KBM-7 (cell line): ENCODE measurements at regions not wholly inside any gene's neighbourhood (a gene's known extent, or its start where the extent isn't known, plus 50 kb on each side); places are given as distances from the start of the nearest gene placed in this dataset.
"Not testable (repeated sequence)": the region's sequence is repeated elsewhere in the genome, so short reads cannot be mapped to it uniquely, and the experiment has no call there.

Experiments used
- DNase-seq: peaks from one replicate; pipeline ENCODE4 v3.0.0-alpha.2; 2015
- in situ Hi-C: fragments of 300-500 bp; cut with MboI; formaldehyde crosslinking; loops from 2 replicates; pipeline ENCODE4 v1.14.3; 2020; ENCODE audit warnings: low sequenced_read_pairs, low pct_unique_long_range_greater_than_20kb, mixed read lengths

DNA sequence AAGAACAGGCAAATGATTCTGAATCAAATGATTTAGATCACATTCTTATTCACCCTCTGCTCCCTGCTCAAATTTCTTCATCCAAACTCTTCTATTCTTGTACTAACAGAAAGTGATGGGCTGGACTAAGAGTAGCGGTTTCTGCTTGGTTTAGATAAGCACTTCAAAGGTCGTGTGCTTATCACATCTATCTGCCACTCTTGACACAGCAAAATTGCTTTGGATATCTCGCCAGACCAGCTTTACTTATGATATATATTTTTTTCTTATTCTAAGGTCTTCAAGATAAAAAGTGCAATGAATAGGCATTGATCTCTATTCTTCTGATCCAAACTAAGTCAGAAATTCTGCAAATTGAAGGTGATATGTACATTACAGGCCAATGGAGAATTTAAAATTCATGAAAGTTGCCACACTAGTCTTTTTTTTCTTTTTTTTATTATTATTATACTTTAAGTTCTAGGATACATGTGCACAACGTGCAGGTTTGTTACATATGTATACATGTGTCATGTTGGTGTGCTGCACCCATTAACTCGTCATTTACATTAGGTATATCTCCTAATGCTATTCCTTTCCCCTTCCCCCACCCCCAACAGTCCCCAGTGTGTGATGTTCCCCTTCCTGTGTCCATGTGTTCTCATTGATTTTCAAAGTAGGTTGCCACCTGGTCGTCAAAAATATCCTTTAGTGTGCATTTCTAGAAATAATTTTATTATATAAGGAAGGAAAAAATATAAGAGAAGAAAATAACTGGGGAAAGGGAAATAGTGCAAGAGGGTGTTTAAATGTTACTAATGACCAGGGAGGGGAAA, 1941.0 kb upstream of the RAG2 start:
- in situ Hi-C loops: no loop called here
- DNase-seq: peak; percentile 11

DNA sequence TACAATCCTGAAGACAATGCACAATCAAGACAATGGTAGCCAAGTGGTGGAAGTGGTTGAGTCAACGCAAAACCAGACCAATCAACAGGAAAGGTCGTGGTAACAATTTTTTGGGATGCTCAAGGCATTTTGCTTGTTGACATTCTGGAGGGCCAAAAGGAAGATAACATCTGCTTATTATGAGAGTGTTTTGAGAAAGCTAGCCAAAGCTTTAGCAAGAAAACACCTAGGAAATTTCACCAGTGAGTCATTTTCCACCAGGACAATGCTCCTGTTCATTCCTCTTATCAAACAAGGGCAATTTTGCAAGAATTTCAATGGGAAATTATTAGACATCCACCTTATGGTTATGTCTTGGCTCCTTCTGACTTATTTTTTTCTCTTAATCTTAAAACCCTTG, 1932.2 kb upstream of the RAG2 start:
- in situ Hi-C loops: no loop called here
- DNase-seq: no peak

DNA sequence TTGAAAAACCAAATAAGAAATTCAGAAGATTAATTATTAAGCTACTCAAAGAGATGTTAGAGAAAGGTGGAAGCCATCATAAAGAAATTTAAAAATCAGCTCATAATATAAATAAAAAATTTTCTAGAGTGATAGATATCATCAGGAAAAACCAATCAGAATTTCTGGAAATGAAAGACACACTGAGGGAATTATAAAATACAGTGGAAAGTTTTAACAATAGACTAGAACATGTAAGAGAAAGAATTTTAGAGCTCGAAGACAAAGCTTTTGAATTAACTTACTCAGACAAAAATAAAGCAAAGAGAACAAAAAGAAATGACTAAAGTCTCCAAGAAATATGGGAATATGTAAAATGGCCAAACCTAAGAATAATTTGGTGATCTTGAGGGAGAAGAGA, 1926.9 kb upstream of the RAG2 start:
- in situ Hi-C loops: no loop called here
- DNase-seq: no peak

DNA sequence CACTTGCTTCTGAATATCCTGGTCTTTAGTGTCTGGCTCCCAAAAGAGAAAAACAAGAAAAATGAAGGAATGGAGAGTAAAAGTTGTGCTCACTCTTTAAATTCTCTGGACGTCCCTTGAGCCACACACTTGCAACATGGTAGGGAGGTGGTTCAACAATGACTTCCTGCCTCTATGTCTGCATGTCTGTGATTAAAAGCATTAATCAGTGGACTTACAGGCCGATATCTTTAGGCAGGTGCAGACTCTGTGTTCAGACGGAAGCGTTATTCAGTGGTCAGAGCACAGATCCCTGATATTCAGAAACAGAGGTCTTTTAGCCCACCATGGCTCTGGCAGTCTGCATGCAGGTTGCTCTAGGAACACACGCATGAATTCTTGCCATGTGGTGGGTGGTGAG, 1920.0 kb upstream of the RAG2 start:
- no peak for DNase-seq
- in situ Hi-C loops: no loop called here

DNA sequence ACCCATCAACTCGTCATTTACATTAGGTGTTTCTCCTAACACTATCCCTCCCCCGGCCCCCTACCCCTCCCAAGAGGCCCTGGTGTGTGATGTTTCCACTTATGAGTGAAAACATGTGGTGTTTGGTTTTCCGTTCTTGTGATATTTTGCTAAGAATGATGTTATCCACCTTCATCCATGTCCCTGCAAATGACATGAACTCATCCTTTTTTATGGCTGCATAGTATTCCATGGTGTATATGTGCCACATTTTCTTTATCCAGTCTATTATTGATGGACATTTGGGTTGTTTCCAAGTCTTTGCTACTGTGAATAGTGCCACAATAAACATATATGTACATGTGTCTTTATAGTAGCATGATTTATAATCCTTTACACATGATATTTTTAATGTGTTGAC, 1914.8 kb upstream of the RAG2 start:
- in situ Hi-C loops, DNase-seq: not testable (repeated sequence)

DNA sequence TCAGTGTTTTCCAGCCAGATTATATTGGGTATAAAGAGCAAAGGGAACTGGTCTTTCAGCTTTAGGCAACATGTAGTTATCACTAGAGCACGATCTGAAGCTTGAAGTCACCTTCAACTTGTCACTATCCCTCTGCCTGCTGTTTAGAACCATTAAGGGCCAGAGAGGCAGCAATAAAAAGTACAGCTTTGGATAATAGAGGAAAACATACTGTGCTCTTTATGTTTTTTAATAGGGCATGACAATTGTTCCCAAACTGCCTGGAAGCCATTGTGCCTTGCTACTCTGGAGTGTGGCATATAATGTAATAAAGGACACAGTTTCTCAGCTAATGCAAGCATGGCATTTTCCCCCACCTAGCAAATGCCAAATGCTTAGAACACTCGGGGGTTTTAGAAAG, 1912.0 kb upstream of the RAG2 start:
- no peak for DNase-seq
- in situ Hi-C loops: no loop called here

DNA sequence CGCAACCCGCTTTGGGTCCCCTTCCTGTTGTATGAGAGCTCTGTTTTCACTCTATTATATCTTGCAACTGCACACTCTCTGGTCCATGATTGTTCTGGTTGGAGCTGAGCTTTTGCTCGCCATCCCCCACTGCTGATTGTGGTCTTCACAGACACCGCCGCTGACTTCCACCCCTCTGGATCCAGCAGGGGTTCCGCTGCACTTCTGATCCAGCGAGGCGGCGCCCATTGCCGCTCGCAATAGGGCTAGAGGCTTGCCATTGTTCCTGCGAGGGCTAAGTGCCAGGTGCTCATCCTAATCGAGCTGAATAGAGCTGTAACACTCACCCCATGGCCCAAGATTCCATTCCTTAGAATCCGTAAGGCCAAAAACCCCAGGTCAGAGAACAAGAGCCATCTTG, 1905.8 kb upstream of the RAG2 start:
- in situ Hi-C loops: no loop called here
- no peak for DNase-seq

DNA sequence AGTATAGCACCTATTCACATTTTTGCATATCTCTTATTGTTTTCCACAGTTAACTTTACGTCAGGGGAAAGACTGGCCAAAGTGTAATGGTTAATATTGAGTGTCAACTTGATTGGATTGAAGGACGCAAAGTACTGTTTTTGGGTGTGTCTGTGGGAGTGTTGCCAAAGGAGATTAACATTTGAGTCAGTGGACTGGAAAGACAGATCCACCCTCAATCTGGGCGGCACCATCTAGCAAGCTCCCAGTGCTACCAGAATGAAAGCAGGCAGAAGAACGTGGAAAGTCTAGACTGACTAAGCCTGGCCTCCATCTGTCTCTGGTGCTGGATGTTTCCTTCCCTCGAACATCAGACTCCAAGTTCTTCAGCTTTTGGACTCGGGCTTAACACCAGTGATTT, 1900.7 kb upstream of the RAG2 start:
- no peak for DNase-seq
- in situ Hi-C loops: no loop called here

DNA sequence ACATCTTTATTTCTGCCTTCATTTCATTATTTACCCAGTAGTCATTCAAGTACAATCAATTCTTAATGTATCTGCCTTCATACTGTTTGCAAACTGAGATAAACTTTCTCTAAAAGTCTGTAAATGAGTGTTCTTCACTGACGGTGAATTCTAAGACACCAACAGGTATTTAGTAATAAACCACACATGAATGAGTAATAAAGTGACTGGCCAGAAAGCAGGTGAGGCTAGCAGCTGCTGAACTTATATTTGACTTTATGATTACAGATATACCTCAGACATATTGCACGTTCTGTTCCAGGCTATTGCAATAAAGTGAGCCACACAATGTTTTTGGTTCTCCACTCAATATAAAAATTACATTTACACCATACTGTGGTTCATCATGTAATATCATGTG, 1894.0 kb upstream of the RAG2 start:
- DNase-seq: no peak
- in situ Hi-C loops: no loop called here

DNA sequence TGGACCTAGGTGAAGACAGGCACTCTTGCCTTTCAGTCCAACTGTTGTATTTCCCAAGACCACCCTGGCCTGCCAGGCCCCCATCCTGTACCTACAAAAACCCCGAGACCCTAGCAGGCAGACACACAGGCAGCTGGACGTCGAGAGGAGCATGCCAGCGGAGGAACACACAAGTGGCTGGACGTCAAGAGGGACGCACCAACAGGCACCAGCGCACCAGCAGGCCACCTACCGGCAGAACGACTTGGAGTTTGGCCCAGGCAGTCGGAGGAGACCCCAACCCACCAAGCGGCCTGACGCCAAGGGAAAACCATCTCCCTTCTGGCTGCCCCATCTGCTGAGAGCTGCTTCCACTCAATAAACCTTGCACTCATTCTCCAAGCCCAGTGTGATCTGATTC, 1883.4 kb upstream of the RAG2 start:
- in situ Hi-C loops: no loop called here
- DNase-seq: no peak

DNA sequence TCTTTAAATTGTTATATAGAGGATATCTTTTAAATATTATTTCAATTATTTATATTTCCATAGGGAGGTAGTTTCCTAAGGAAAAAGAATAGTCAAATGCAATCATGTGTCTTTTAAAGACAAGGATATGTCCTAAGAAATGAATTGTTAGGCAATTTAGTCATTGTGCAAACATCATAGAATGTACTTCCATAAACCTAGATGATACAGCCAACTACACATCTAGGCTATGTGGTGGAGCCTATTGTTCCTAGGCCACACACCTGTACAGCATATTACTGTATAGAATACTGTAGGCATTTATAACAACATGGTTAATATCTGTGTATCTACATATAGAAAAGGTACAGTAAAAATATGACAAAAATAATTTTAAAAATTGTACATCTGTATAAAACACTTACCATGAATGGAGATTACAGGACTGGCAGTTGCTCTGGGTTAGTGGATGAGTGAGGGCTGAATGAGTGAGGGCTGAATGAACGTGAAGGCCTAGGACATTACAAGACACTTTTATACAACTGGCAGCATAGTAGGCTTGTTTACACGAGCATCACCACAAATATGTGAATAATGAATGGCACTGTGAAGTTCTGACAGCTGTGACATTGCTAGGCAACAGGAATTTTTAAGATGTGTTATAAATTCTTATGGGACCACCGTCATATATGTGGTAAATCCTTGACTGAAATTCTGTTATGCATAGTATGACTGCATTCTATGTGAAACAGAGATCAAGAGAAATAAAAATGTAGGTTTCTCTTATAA, 1879.0 kb upstream of the RAG2 start:
- DNase-seq: no peak
- in situ Hi-C loops: no loop called here

DNA sequence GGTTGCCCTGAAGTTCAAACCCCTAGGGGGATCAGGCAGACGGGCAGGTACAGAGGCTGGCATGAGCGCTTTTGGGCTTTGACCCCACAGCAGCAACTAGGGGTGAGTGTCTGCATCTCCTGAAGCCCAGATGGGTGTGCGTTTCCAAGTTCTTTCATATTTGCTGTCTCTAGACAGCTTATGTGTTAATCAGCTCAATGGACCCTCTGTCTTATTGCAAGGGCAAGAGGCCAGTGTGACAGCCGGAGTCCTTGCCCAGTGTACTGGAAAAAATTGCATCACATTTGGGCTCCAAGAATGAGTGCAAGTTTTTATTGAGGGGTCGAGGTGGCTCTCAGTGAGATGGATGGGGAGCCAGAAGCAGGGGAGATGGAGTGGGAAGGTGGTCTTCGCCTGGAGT, 1863.7 kb upstream of the RAG2 start:
- DNase-seq: no peak
- in situ Hi-C loops: no loop called here

DNA sequence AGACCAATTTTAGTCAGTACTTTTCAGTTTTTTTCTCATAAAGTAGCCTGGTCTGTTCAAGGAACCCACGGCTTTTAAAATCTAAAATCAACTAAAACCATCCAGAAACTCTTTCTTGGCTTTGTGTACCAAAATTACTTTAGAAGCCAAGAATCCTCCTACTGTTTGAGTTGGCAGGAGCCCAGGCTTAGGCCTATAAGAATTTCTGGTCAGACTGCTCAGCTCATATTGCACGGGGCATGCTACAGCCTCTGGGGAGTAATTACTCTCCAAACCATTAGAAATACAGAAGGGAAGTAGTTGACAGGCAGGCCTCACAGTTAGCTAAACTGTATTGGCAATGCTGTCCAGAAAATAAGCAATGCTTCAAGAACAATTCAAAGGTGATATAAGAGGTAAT, 1862.9 kb upstream of the RAG2 start:
- DNase-seq: no peak
- in situ Hi-C loops: no loop called here

DNA sequence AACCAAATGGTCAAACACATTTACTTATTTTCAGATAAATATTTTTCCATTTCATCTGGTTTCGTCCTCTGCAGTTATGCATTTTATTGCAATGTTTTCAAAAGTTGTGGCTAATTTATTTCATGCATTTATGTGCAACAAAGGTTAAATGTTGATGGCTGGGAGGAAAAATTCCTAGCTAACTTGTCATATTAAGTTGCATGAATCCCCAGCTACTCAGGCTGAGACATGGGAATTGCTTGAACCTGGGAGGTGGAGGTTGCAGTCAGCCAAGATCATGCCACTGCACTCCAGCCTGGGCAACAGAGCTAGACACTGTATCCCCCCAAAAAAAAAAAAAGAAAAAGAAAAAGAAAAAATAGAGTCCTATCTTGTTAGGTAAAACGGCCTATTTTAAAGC, 1862.4 kb upstream of the RAG2 start:
- no peak for DNase-seq
- in situ Hi-C loops: no loop called here

DNA sequence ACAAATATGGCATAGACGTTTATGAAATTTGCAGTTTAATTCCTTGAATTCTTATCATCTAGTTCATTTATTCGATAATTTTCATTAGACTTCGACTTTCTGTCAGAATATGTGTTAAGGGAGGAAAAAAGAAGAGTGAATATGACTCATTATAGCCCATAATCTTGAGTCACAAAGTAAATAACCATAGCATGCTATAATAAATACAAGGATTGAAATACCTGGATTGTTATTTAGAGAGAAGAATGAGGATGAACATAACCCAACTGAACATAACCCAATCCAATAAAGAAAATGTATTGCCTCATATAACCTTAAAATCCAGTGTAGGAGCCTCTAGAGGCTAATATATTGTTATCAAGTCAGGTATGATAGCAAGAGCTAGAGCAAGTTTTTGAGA, 1858.3 kb upstream of the RAG2 start:
- no peak for DNase-seq
- in situ Hi-C loops: no loop called here

DNA sequence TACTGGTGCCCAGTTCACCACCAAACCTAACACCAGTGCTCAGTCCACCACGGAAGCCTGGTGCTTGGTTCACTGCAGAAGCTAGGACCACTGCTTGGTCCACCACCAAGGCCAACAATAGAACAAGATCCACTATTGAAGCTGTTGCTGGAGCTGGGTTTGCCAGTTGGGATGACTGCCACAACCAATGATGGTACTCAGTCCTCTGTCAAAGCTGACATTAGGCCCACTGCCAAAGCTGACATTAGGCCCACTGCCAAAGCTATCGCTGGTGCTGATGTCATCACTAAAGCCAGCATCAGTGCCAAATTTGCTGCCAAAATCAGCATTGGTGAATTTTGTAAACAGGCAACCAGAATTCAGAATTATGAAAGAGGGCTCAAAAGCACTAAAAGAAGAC, 1850.2 kb upstream of the RAG2 start:
- no peak for DNase-seq
- in situ Hi-C loops: no loop called here

DNA sequence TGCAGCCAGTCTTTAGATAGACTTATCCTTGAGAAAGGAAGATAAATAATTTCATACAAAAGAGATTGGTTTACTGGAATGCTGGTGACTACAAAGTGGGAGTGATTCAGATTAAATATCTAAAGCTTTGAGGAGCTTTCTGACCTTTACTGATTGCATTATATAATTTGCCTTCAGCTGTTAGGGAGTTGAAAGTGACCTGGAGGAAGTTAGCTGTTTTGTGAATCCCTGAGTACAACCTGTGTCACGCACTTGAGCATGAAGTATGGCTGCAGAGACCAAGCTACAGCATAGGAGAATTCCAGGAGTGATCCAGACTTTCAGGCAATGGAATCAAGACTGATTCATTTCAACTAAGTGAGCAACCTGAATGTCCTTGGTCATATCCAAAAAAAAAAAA, 1848.3 kb upstream of the RAG2 start:
- in situ Hi-C loops: no loop called here

DNA sequence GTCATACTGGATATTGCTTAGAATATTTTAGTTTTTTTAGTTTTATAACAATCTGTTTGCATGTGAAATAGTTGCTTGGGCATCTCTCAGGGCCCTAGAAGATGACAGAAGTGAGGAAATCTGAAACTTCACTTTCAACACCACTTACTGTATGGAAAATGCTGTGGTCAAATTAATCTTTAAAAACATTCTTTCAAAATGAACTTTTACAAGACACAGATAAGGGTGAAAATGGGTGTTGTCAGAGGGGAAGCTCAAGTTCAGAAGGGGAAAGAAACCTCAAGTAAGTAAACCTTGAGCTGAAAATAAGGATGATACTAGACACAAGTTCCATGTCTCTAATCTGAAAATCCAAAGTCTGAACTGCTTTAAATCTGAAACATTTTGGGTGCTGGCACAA, 1840.1 kb upstream of the RAG2 start:
- no peak for DNase-seq
- in situ Hi-C loops: no loop called here

More for the DNA sequence above, 1848.3 kb upstream of the RAG2 start:
- DNase-seq: no peak

DNA sequence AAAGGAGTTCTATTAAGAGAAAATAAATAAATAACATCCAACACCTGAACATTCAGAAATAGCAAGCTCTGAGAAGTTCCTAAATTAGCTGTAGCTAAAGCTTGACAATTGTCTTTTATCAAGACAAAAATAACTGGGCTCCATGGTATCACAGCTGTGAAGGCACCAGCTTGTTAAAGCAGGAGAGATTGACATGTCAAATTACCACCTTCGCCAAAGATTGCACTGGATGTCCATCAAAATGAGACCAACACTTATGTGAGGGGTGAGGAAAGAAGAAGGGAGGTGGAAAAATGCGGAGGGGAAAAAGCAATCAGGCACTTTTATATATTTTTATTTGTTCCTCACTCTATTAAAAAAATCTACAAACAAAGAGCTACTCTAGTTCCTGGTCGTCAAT, 1827.5 kb upstream of the RAG2 start:
- in situ Hi-C loops: no loop called here
- no peak for DNase-seq

DNA sequence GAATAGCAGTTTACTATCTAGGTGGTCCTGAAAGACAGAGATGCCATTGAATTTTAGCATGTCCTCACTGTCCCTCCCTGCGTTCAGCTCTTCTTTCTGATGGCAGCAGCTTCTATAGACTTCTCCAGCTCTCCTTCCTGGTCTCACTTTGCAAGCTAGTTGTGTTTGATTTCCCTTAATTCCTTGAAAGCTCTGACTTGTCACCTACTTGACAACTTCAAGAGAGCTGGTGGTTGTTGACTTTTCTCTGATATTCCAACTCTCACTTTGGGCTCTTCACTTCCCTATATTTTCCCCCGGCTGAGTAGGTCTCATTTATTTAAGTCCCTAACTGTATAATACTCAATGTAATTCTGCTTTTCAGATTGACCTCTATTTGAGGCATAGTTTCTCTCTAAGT, 1825.0 kb upstream of the RAG2 start:
- no peak for DNase-seq
- in situ Hi-C loops: no loop called here

DNA sequence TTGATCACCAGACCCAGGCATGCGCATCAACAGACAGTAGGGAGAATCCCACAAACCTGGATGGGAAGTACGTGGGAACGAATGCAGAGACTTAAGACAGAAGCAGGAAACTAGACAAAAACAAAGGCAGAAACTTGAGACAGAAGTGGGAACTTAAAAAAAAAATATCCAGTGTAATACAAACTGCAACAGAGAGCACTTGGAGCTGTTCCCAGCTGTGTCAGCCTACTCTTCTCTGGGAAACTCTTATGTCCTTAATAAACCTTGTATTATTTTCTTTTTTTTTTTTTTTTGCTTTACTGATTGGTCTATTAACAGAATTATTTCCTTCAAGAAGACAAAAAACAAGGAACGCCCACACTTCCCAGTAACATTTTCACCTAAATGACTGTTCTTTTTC, 1818.1 kb upstream of the RAG2 start:
- no peak for DNase-seq
- in situ Hi-C loops: no loop called here
